ENCODE measurements at regions not wholly inside any gene's neighbourhood (a gene's known extent, or its start where the extent isn't known, plus 50 kb on each side); places are given as distances from the start of the nearest gene placed in this dataset.

GRCh38 chr5:162842727-162843126 is 594.7 kb upstream of the CCNG1 start:
- TF ChIP-seq CTCF (IDR thresholded peaks at IDR 0.05; ENCODE audit: low read depth, low read length) (no peak), POLR2A (IDR thresholded peaks at IDR 0.05; ENCODE audit: extremely low read depth, insufficient read length) (no peak), MAX (IDR thresholded peaks at IDR 0.05; ENCODE audit: low read depth, low read length) (no peak), MYC (IDR thresholded peaks at IDR 0.05; ENCODE audit: low read depth, low read length) (no peak)

Measured in NB4 (cell line).